ENCODE measurements at regions not wholly inside any gene's neighbourhood (a gene's known extent, or its start where the extent isn't known, plus 50 kb on each side); places are given as distances from the start of the nearest gene placed in this dataset.

GRCh38 chr3:28637742-28638141 is 289.1 kb upstream of the AZI2 start:
- TF ChIP-seq CTCF (IDR thresholded peaks at IDR 0.05): no peak
- no peak for TF ChIP-seq POLR2A (IDR thresholded peaks at IDR 0.05)

All from lower leg skin (tissue), 3 donors.